IMR-90 (cell line): ENCODE measurements at regions not wholly inside any gene's neighbourhood (a gene's known extent, or its start where the extent isn't known, plus 50 kb on each side); places are given as distances from the start of the nearest gene placed in this dataset.

Experiments
- ATAC-seq: fragments of 200-7000 bp; cut with Tn5 transposase; 2 replicates; pipeline ENCODE4 v1.9.1; 2020; ENCODE audit warnings: low read depth, mild to moderate bottlenecking, moderate library complexity
- BruUV-seq: library from RNA; stranded (reverse); fragments of 400-500 nt; replicated peaks from 2 replicates; lab custom pipeline; 2021; lab: Mats Ljungman, UMichigan
- CTCF ChIA-PET: fragments of 300-600 bp; formaldehyde crosslinking; extraction: SDS; loops from one replicate; lab custom pipeline; 2021; ENCODE audit warnings: antibody characterized with exemption; lab: Yijun Ruan, JAX
- POLR2A ChIA-PET: fragments of 300-600 bp; sonication (Branson Sonifier 250); formaldehyde crosslinking; loops from one replicate; lab custom pipeline; 2022; ENCODE audit warnings: antibody characterized with exemption; ENCODE audit not compliant: unreplicated experiment; lab: Charles Lee
- DNase-seq: peaks from one replicate; pipeline ENCODE4 v3.0.0; 2013
- H2AFZ ChIP-seq: replicated peaks from 2 replicates; pipeline ENCODE3; 2013; ENCODE audit warnings: low read length, mild to moderate bottlenecking; ENCODE audit not compliant: poor library complexity
- H2AK5ac ChIP-seq: 2 replicates; pipeline ENCODE4 v1.6.1; 2013; ENCODE audit warnings: low read depth, low read length, inconsistent platforms
- H2AK9ac ChIP-seq: replicated peaks from 2 replicates; pipeline ENCODE3; 2013; ENCODE audit warnings: mild to moderate bottlenecking, low read depth, low read length, moderate library complexity; ENCODE audit not compliant: poor library complexity
- H2BK120ac ChIP-seq: 2 replicates; pipeline ENCODE4 v1.6.1; 2013; ENCODE audit warnings: low read depth, low read length, inconsistent platforms
- H2BK15ac ChIP-seq: 3 replicates; pipeline ENCODE4 v1.6.1; 2013; ENCODE audit warnings: low read depth, low read length, inconsistent platforms
- H2BK20ac ChIP-seq: 2 replicates; pipeline ENCODE4 v1.6.1; 2013; ENCODE audit warnings: low read depth, mild to moderate bottlenecking, inconsistent platforms, low read length, moderate library complexity
- H2BK5ac ChIP-seq: 2 replicates; pipeline ENCODE4 v1.6.1; 2013; ENCODE audit warnings: mild to moderate bottlenecking, low read depth, low read length, inconsistent platforms; ENCODE audit not compliant: poor library complexity, severe bottlenecking
- H3K14ac ChIP-seq: replicated peaks from 2 replicates; pipeline ENCODE4 v1.6.1; 2013; ENCODE audit warnings: low read depth, low read length, inconsistent platforms
- H3K18ac ChIP-seq: 2 replicates; pipeline ENCODE4 v1.6.1; 2013; ENCODE audit warnings: low read depth, low read length, control low read depth
- H3K23ac ChIP-seq: 2 replicates; pipeline ENCODE4 v1.6.1; 2013; ENCODE audit warnings: low read depth, low read length, inconsistent platforms
- H3K27ac ChIP-seq: 2 replicates; pipeline ENCODE4 v1.5.1; 2013; ENCODE audit warnings: mild to moderate bottlenecking, control low read depth, low read length; ENCODE audit not compliant: insufficient read depth
- H3K27me3 ChIP-seq: 2 replicates; pipeline ENCODE4 v1.6.1; 2013; ENCODE audit warnings: low read length; ENCODE audit not compliant: control insufficient read depth, insufficient read depth
- H3K36me3 ChIP-seq: 2 replicates; pipeline ENCODE4 v1.6.1; 2013; ENCODE audit warnings: low read length, mixed read lengths; ENCODE audit not compliant: control insufficient read depth, insufficient read depth
- H3K4ac ChIP-seq: 2 replicates; pipeline ENCODE4 v1.6.1; 2013; ENCODE audit warnings: low read depth, low read length, inconsistent platforms
- H3K4me1 ChIP-seq: 2 replicates; pipeline ENCODE4 v1.6.1; 2013; ENCODE audit warnings: low read length, mixed read lengths; ENCODE audit not compliant: control insufficient read depth, insufficient read depth
- H3K4me2 ChIP-seq: 2 replicates; pipeline ENCODE4 v1.6.1; 2013; ENCODE audit warnings: low read depth, mild to moderate bottlenecking, control low read depth, low read length, moderate library complexity
- H3K4me3 ChIP-seq: 2 replicates; pipeline ENCODE4 v1.5.1; 2013; ENCODE audit warnings: low read depth, mild to moderate bottlenecking, control low read depth, low read length, moderate library complexity; ENCODE audit not compliant: insufficient read depth
- H3K56ac ChIP-seq: 2 replicates; pipeline ENCODE4 v1.6.1; 2013; ENCODE audit warnings: low read length, inconsistent platforms; ENCODE audit not compliant: insufficient read depth; ENCODE audit errors: extremely low read depth
- H3K79me1 ChIP-seq, 2 experiments: 2 replicates each; pipeline ENCODE4 v1.6.1; 2013; ENCODE audit warnings: low read length in 2 of 2, inconsistent platforms in 1 of 2, low read depth in 1 of 2
- H3K9ac ChIP-seq: 2 replicates; pipeline ENCODE4 v1.6.1; 2013; ENCODE audit warnings: low read depth, low read length, control low read depth
- H3K9me1 ChIP-seq: 2 replicates; pipeline ENCODE4 v1.6.1; 2013; ENCODE audit warnings: low read length, inconsistent platforms; ENCODE audit not compliant: insufficient read depth
- H3K9me3 ChIP-seq: 2 replicates; pipeline ENCODE4 v1.6.1; 2013; ENCODE audit warnings: low read length; ENCODE audit not compliant: control insufficient read depth, insufficient read depth
- H4K20me1 ChIP-seq: 2 replicates; pipeline ENCODE4 v1.6.1; 2013; ENCODE audit warnings: low read length, inconsistent platforms; ENCODE audit not compliant: insufficient read depth
- H4K5ac ChIP-seq: 2 replicates; pipeline ENCODE4 v1.6.1; 2013; ENCODE audit warnings: mild to moderate bottlenecking, low read depth, low read length, control low read depth
- H4K8ac ChIP-seq, 2 experiments: 2 replicates each; pipeline ENCODE4 v1.6.1; 2013; ENCODE audit warnings: low read depth in 2 of 2, low read length in 2 of 2, control low read depth in 1 of 2, inconsistent platforms in 1 of 2
- H4K91ac ChIP-seq: 2 replicates; pipeline ENCODE4 v1.6.1; 2013; ENCODE audit warnings: low read depth, low read length, inconsistent platforms; ENCODE audit not compliant: insufficient read depth
- CEBPB ChIP-seq: IDR thresholded peaks from 2 replicates; pipeline ENCODE4 v1.6.1; 2012; ENCODE audit warnings: low read depth, low read length, improper control_type of control experiment
- MAFK ChIP-seq: IDR thresholded peaks from 2 replicates; pipeline ENCODE4 v1.6.1; 2012; ENCODE audit warnings: low read depth, low read length, improper control_type of control experiment
- MXI1 ChIP-seq: IDR thresholded peaks from 2 replicates; pipeline ENCODE4 v1.6.1; 2012; ENCODE audit warnings: low read depth, mild to moderate bottlenecking, low read length, moderate library complexity, borderline replicate concordance
- RCOR1 ChIP-seq: IDR thresholded peaks from 2 replicates; pipeline ENCODE4 v1.6.1; 2012; ENCODE audit warnings: mild to moderate bottlenecking, low read length, improper control_type of control experiment; ENCODE audit not compliant: insufficient replicate concordance
- WGBS, 2 experiments: methylation state at CpG; one replicate each; pipeline versions ENCODE4 v1.1.5 to v1.1.7; 2013; ENCODE audit warnings: missing lambda C conversion rate in 2 of 2; ENCODE audit not compliant: insufficient read length in 1 of 2; ENCODE audit errors: extremely low coverage in 2 of 2; 5-methylcytosine and 5-hydroxymethylcytosine counted together
- dilution Hi-C: fragments of 300-500 bp; cut with HindIII; formaldehyde crosslinking; loops from one replicate; pipeline ENCODE4 v1.14.3; 2018; ENCODE audit warnings: low sequenced_read_pairs; ENCODE audit not compliant: unreplicated experiment
- in situ Hi-C: fragments of 300-500 bp; cut with MboI; formaldehyde crosslinking; loops from 3 replicates; pipeline ENCODE4 v1.14.3; 2019; ENCODE audit warnings: low sequenced_read_pairs, inconsistent platforms, mixed read lengths
- intact Hi-C: fragments of 100-400 bp; cut with micrococcal nuclease; formaldehyde crosslinking; loops from 2 replicates; pipeline ENCODE4 v1.10.0; 2022

DNA sequence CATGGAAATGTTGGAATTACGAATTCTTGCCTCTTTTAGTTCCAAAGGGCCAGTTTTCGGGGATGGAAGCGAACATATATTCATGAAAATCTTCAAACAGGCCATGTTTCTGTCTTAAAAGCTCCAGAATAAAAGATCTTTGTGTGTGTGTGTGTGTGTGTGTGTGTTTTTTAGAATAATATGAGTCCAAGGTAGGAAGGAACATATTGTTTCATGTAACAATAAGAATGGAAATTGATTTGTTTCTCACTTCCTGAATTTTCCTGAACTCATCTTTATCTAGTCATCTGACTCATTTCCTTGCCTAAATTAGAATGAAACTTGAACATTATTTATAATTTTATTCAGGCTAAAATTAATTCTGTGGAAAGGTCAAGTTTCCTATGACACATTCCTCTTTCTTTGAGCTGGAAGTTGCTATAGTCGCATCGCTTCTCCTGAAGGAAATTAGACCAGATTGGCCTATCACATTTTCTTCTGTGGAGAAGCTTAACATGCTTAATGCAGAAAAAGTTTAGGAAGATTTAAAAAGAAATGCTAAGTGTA, 805.1 kb upstream of the ADAMTS5 start:
- no peak overlapping the region for H3K18ac ChIP-seq
- no peaks in the 10 kb centered on the region for H3K36me3 ChIP-seq
- no peak overlapping the region for H3K27ac ChIP-seq
- H3K23ac ChIP-seq: no peak overlapping the region
- dilution Hi-C loops: no loop called here
- CTCF ChIA-PET: no interaction called here
- no peaks in the 10 kb centered on the region for H3K79me1 ChIP-seq
- ATAC-seq: no peak
- H2AK5ac ChIP-seq: no peak overlapping the region
- no CpG with 5 or more reads among the region's 5 CpGs for WGBS, 2 experiments
- H3K4me3 ChIP-seq: no peak overlapping the region
- H4K8ac ChIP-seq: no peak overlapping the region
- H2AK9ac ChIP-seq: no peak overlapping the region
- no peaks in the 10 kb centered on the region for H3K9me1 ChIP-seq
- intact Hi-C loops: no loop called here
- H4K5ac ChIP-seq: no peak overlapping the region
- no TSS peak for BruUV-seq
- no peaks in the 10 kb centered on the region for H4K20me1 ChIP-seq
- no peak overlapping the region for H3K9ac ChIP-seq
- no peak overlapping the region for H3K4me2 ChIP-seq
- POLR2A ChIA-PET: no interaction called here
- H3K14ac ChIP-seq: no peak overlapping the region
- H3K9me3 ChIP-seq: no peaks in the 10 kb centered on the region; the same call in 1 of the 2 replicates
- no peak overlapping the region for H2BK20ac ChIP-seq
- no peak overlapping the region for H2BK5ac ChIP-seq
- H3K4ac ChIP-seq: no peak overlapping the region
- no peak overlapping the region for H3K56ac ChIP-seq
- in situ Hi-C loops: no loop called here
- TF ChIP-seq MXI1 (no peak), RCOR1 (no peak), MAFK (no peak), CEBPB (no peak)
- no peak for DNase-seq
- no peak overlapping the region for H4K91ac ChIP-seq
- peaks cover under 1% of the 10 kb centered on the region; the same call in 1 of the 2 replicates for H3K4me1 ChIP-seq
- H2BK120ac ChIP-seq: no peak overlapping the region
- no peaks in the 10 kb centered on the region for H3K27me3 ChIP-seq
- no peak overlapping the region for H2BK15ac ChIP-seq
- no peak overlapping the region for H2AFZ ChIP-seq
